HG02973 (cell line): ENCODE measurements at regions not wholly inside any gene's neighbourhood (a gene's known extent, or its start where the extent isn't known, plus 50 kb on each side); places are given as distances from the start of the nearest gene placed in this dataset.
"Not testable (repeated sequence)": the region's sequence is repeated elsewhere in the genome, so short reads cannot be mapped to it uniquely, and the experiment has no call there.

Source experiments
- ATAC-seq: cut with Tn5 transposase; IDR thresholded peaks from one replicate; pipeline ENCODE4 v1.9.1; 2021; ENCODE audit warnings: moderate library complexity; ENCODE audit not compliant: unreplicated experiment

GRCh38 chr16:17031484-17032268, 439.1 kb downstream of the XYLT1 start:
- ATAC-seq, result no peak

- ATAC-seq, result no peak
Measured at GRCh38 chr16:17032332-17032731, 438.4 kb downstream of the XYLT1 start.

- no peak for ATAC-seq
Measured at GRCh38 chr16:17034477-17035252, 436.1 kb downstream of the XYLT1 start.

GRCh38 chr16:17037499-17037898, 433.3 kb downstream of the XYLT1 start:
- no peak for ATAC-seq

GRCh38 chr16:17038415-17038814, 432.3 kb downstream of the XYLT1 start:
- no peak for ATAC-seq

- ATAC-seq, result not testable (repeated sequence)
Measured at GRCh38 chr16:17049109-17049508, 421.7 kb downstream of the XYLT1 start.

- ATAC-seq, result no peak
Measured at GRCh38 chr16:17050468-17050867, 420.3 kb downstream of the XYLT1 start.
